ENCODE measurements at regions not wholly inside any gene's neighbourhood (a gene's known extent, or its start where the extent isn't known, plus 50 kb on each side); places are given as distances from the start of the nearest gene placed in this dataset.

- intact Hi-C loops (cut with DNase I; ENCODE audit: low total_unique reads): no loop called here
- DNase-seq (ENCODE audit: low spot score in 2 of 2): no peak
- TF ChIP-seq CTCF (IDR thresholded peaks at IDR 0.05) (no peak), POLR2A (IDR thresholded peaks at IDR 0.05) (no peak)
- H3K4me3 ChIP-seq (ENCODE audit: low read depth, poor library complexity, severe bottlenecking): no peak overlapping the region
- 35 to 48% methylated on average over 2 of the region's 2 CpGs for WGBS, 2 donors
Measured at GRCh38 chr4:28565396-28565795, 1704.8 kb downstream of the STIM2 start.

DNA sequence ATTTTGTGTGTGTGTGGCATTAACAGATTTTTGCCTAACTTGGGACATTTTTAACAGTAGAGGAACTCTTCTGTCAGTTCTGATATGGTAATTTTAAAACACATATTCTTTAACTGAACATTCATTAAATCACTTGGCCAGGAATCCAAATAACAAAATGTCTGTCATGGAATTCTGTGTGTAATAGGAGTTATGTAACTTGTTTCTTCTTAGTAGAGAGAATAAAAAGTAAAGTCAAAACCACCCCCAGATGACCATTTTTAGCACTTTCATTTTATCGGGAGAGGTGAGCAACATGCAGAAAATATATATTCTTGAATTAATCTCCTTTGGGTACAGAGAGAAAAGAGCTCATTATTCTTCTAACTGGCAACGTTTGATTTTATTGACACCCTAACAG is 1740.3 kb downstream of the STIM2 start:
- intact Hi-C loops (cut with DNase I; ENCODE audit: low total_unique reads): no loop called here
- 76 to 78% methylated on average over 2 of the region's 2 CpGs for WGBS, 2 donors
- TF ChIP-seq POLR2A (IDR thresholded peaks at IDR 0.05): no peak
- TF ChIP-seq CTCF (IDR thresholded peaks at IDR 0.05): no peak
- H3K4me3 ChIP-seq (ENCODE audit: low read depth, poor library complexity, severe bottlenecking): no peak overlapping the region
- DNase-seq (ENCODE audit: low spot score in 2 of 2): no peak

DNA sequence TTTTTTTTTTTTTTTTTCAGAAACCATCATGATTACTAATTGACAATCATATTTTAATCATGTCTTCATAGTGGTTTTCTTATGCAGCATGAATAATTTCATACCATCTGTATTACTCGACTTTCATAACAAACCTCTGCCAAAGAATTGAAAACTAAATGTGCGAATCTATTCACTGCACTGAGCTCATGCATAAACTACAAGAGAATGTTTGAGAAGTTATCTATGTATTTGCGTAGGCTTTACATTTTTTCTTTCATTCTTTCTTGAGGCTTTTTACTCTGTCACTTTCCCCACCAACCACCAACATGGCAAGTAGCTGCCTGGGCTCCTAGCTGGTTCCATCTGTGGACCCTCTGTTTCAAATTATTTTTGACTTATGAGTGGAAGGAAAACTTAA is 1761.0 kb downstream of the STIM2 start:
- TF ChIP-seq CTCF (IDR thresholded peaks at IDR 0.05): no peak
- TF ChIP-seq POLR2A (IDR thresholded peaks at IDR 0.05): no peak
- 43 to 52% methylated on average over 3 of the region's 3 CpGs for WGBS, 2 donors
- DNase-seq (ENCODE audit: low spot score in 2 of 2): no peak
- intact Hi-C loops (cut with DNase I; ENCODE audit: low total_unique reads): no loop called here
- no peak overlapping the region for H3K4me3 ChIP-seq (ENCODE audit: low read depth, poor library complexity, severe bottlenecking)

- H3K4me3 ChIP-seq (ENCODE audit: low read depth, poor library complexity, severe bottlenecking): no peak overlapping the region
- no peak for DNase-seq (ENCODE audit: low spot score in 2 of 2)
- intact Hi-C loops (cut with DNase I; ENCODE audit: low total_unique reads): no loop called here
- WGBS, 2 donors: 71 to 75% methylated on average over 3 of the region's 3 CpGs
- TF ChIP-seq CTCF (IDR thresholded peaks at IDR 0.05): no peak
- no peak for TF ChIP-seq POLR2A (IDR thresholded peaks at IDR 0.05)
Measured at GRCh38 chr4:28636971-28637370, 1776.3 kb downstream of the STIM2 start.

- intact Hi-C loops (cut with DNase I; ENCODE audit: low total_unique reads): no loop called here
- no peak overlapping the region for H3K4me3 ChIP-seq (ENCODE audit: low read depth, poor library complexity, severe bottlenecking)
- WGBS, 2 donors: 55 to 57% methylated on average over 2 of the region's 2 CpGs
- no peak for DNase-seq (ENCODE audit: low spot score in 2 of 2)
- TF ChIP-seq CTCF (IDR thresholded peaks at IDR 0.05) (no peak), POLR2A (IDR thresholded peaks at IDR 0.05) (no peak)
Measured at GRCh38 chr4:28639747-28640146, 1779.1 kb downstream of the STIM2 start.

DNA sequence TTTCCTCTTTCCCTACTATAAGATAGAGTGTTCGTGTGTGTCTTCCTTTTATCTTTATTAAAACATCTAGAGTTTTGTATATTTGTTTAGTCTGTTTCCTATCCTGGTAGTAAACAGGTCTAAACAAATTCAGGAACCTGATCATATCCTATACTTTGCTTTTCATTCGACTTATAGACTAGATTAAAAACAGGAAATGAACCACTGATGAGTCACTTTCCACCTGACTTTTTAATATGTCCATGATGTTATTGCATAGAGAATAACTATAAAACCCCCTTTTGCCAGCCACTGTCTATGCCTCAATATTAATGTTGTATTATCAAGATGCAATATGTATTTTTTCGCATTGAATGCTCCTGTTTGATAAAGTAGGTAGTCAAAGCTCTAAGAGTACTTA is 1794.0 kb downstream of the STIM2 start:
- no peak overlapping the region for H3K4me3 ChIP-seq (ENCODE audit: low read depth, poor library complexity, severe bottlenecking)
- 70% methylated on average over 3 of the region's 3 CpGs for WGBS, 2 donors
- no peak for TF ChIP-seq CTCF (IDR thresholded peaks at IDR 0.05)
- TF ChIP-seq POLR2A (IDR thresholded peaks at IDR 0.05): no peak
- intact Hi-C loops (cut with DNase I; ENCODE audit: low total_unique reads): no loop called here
- DNase-seq (ENCODE audit: low spot score in 2 of 2): no peak

All from lower leg skin (tissue), 4 donors.